ENCODE measurements at regions not wholly inside any gene's neighbourhood (a gene's known extent, or its start where the extent isn't known, plus 50 kb on each side); places are given as distances from the start of the nearest gene placed in this dataset.
"Not testable (repeated sequence)": the region's sequence is repeated elsewhere in the genome, so short reads cannot be mapped to it uniquely, and the experiment has no call there.

DNA sequence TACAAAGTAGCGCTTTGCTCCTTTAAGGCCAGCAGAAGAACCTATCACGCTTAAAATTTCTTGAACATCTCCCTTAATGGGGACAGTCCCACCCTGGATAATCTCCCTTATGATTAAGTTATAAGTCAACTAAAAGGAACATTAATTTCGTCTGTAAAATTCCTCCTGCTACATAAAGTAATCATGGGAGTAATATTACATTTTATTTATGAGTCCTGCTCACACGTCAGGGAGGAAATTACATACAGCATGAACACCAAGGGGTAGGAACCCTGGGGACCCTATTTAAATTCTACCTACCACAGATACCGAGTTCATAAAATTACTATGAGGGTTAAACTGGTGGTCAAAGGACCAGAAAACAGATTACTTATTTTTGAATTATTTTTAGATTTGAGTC lies 926.6 kb upstream of the MBL2 start:
- intact Hi-C loops (cut with micrococcal nuclease), result no loop called here
- H3K9me3 Mint-ChIP-seq, result peaks cover 10% of the 10 kb centered on the region
- H3K4me3 Mint-ChIP-seq, result no peak overlapping the region
- no peaks in the 10 kb centered on the region for H3K4me1 Mint-ChIP-seq (ENCODE audit: low read depth)
- no peak for DNase-seq (ENCODE audit: low spot score)
- no peaks in the 10 kb centered on the region for H3K36me3 Mint-ChIP-seq (ENCODE audit: low read depth)
- no peak overlapping the region for H3K27ac Mint-ChIP-seq
- H3K27me3 Mint-ChIP-seq (ENCODE audit: insufficient read depth), result no peaks in the 10 kb centered on the region

DNA sequence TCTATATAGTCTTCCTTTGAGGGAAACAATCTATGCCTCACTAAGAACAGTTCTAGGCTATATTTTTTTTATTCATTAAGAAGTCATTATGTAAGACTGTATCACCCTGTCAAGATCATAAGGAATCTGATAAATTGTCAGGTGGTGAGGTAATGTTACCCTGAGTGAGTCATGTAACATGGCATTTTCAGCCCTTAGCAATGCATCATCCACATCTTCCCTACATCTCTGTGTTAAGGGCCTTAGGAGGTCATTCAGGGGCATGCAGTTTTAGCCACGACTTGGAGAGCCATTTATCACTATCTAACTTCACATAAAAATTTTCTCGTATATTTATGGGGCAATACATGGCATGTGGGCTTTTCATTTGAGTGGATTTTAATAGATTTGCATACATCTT lies 924.5 kb upstream of the MBL2 start:
- DNase-seq (ENCODE audit: low spot score), result no peak
- Mint-ChIP-seq H3K4me1 (ENCODE audit: low read depth) (no peaks in the 10 kb centered on the region), H3K4me3 (no peak overlapping the region), H3K27me3 (ENCODE audit: insufficient read depth) (no peaks in the 10 kb centered on the region), H3K36me3 (ENCODE audit: low read depth) (no peaks in the 10 kb centered on the region), H3K27ac (no peak overlapping the region), H3K9me3 (peaks cover 14% of the 10 kb centered on the region)
- intact Hi-C loops (cut with micrococcal nuclease), result no loop called here

DNA sequence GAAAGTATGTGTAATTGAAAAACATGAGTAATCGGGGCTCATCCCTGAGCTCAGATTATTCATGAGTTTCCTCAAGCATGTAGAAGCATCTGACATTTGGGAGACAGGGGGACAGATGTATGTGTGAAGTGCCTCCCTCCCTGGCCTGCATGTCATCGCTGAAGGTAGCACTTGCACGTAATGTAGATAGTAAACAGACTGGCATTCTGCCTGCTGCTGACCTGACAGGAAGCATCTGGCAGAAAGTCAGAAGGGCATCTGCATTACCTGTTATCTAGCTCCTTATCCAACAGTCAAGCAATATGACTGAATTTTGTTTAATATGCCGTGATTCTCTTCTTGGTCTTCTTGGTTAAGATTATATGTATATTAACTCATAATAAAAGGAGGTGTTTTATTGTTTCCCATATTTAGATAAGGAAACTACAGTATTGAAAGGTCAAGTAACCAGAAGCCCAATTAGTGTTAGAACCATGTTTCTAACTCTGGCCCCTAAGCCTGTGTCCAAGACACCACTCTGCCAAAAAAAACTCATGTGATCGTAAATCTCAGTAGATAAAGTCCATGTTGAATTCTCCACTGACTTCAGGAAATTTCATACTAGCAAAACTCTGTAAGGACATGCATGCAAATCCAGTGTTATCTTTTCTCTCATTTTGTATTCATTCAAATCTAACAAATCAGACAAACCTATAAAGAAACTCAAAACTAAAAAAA lies 918.1 kb upstream of the MBL2 start:
- H3K4me1 Mint-ChIP-seq (ENCODE audit: low read depth), result no peaks in the 10 kb centered on the region
- peaks cover 12% of the 10 kb centered on the region for H3K9me3 Mint-ChIP-seq
- H3K4me3 Mint-ChIP-seq, result no peak overlapping the region
- H3K36me3 Mint-ChIP-seq (ENCODE audit: low read depth), result no peaks in the 10 kb centered on the region
- no peak overlapping the region for H3K27ac Mint-ChIP-seq
- H3K27me3 Mint-ChIP-seq (ENCODE audit: insufficient read depth), result no peaks in the 10 kb centered on the region
- DNase-seq (ENCODE audit: low spot score), result no peak
- intact Hi-C loops (cut with micrococcal nuclease), result no loop called here

GRCh38 chr10:53687800-53688199 lies 915.2 kb upstream of the MBL2 start:
- Mint-ChIP-seq H3K9me3 (peaks cover 8% of the 10 kb centered on the region), H3K4me1 (ENCODE audit: low read depth) (no peaks in the 10 kb centered on the region), H3K36me3 (ENCODE audit: low read depth) (no peaks in the 10 kb centered on the region), H3K27me3 (ENCODE audit: insufficient read depth) (no peaks in the 10 kb centered on the region), H3K27ac (no peak overlapping the region), H3K4me3 (no peak overlapping the region)
- intact Hi-C loops (cut with micrococcal nuclease), result no loop called here
- DNase-seq (ENCODE audit: low spot score), result no peak

DNA sequence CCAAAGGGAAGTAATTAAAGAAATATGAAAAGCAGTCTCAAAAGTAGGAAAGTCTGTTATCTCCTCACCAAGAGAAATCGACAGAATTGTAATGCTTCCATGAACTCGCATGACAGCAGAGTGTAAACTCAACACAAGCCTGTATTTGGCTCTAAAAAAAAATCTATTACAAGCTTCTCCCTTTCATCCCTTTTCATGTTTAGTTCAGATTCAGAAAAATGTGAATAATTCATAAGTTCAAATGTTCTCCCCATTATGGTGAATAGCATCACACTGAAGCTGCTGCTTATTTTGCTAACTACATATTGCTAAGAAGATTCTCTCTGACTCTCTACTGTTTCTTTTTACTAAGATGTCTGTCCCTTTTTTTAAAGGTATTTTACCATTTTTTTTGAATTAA lies 910.3 kb upstream of the MBL2 start:
- H3K9me3 Mint-ChIP-seq, result peaks cover 3% of the 10 kb centered on the region
- no peak overlapping the region for H3K27ac Mint-ChIP-seq
- H3K4me3 Mint-ChIP-seq, result no peak overlapping the region
- H3K4me1 Mint-ChIP-seq (ENCODE audit: low read depth), result no peaks in the 10 kb centered on the region
- H3K36me3 Mint-ChIP-seq (ENCODE audit: low read depth), result no peaks in the 10 kb centered on the region
- intact Hi-C loops (cut with micrococcal nuclease), result no loop called here
- no peak for DNase-seq (ENCODE audit: low spot score)
- no peaks in the 10 kb centered on the region for H3K27me3 Mint-ChIP-seq (ENCODE audit: insufficient read depth)

- DNase-seq (ENCODE audit: low spot score), result no peak
- Mint-ChIP-seq H3K27me3 (ENCODE audit: insufficient read depth) (no peaks in the 10 kb centered on the region), H3K9me3 (peaks cover 3% of the 10 kb centered on the region), H3K4me3 (no peak overlapping the region), H3K36me3 (ENCODE audit: low read depth) (no peaks in the 10 kb centered on the region), H3K27ac (no peak overlapping the region), H3K4me1 (ENCODE audit: low read depth) (no peaks in the 10 kb centered on the region)
- intact Hi-C loops (cut with micrococcal nuclease), result no loop called here
Measured at GRCh38 chr10:53682458-53682857, 909.9 kb upstream of the MBL2 start.

DNA sequence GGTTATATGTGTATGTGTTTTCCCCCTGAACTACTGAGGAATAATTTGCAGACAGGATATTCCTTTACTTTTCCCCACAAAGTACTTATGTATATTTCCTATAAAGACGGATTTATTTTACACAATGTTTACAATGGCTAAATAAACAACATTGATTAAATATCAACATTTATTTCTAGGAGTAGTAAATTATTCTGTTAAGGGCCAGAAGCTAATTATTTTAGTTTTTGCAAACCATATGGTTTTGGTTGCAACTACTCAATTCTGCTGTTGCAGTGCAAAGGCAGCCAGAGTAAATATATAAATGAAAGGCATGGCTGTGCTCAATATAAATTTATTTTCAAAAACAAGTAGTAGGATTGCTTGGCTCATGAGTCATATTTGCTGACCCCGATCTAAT lies 907.1 kb upstream of the MBL2 start:
- intact Hi-C loops (cut with micrococcal nuclease), result no loop called here
- H3K9me3 Mint-ChIP-seq, result no peaks in the 10 kb centered on the region
- H3K27me3 Mint-ChIP-seq (ENCODE audit: insufficient read depth), result no peaks in the 10 kb centered on the region
- H3K4me1 Mint-ChIP-seq (ENCODE audit: low read depth), result no peaks in the 10 kb centered on the region
- no peak for DNase-seq (ENCODE audit: low spot score)
- H3K27ac Mint-ChIP-seq, result no peak overlapping the region
- H3K36me3 Mint-ChIP-seq (ENCODE audit: low read depth), result no peaks in the 10 kb centered on the region
- H3K4me3 Mint-ChIP-seq, result no peak overlapping the region

GRCh38 chr10:53675177-53675576 lies 902.6 kb upstream of the MBL2 start:
- Mint-ChIP-seq H3K9me3 (no peaks in the 10 kb centered on the region), H3K4me1 (ENCODE audit: low read depth) (no peaks in the 10 kb centered on the region), H3K27me3 (ENCODE audit: insufficient read depth) (no peaks in the 10 kb centered on the region), H3K4me3 (no peak overlapping the region), H3K36me3 (ENCODE audit: low read depth) (no peaks in the 10 kb centered on the region), H3K27ac (no peak overlapping the region)
- no peak for DNase-seq (ENCODE audit: low spot score)
- intact Hi-C loops (cut with micrococcal nuclease), result no loop called here

GRCh38 chr10:53667063-53667462 lies 894.5 kb upstream of the MBL2 start:
- Mint-ChIP-seq H3K36me3 (ENCODE audit: low read depth) (no peaks in the 10 kb centered on the region), H3K9me3 (peaks cover 13% of the 10 kb centered on the region), H3K4me3 (no peak overlapping the region), H3K27ac (no peak overlapping the region), H3K27me3 (ENCODE audit: insufficient read depth) (no peaks in the 10 kb centered on the region), H3K4me1 (ENCODE audit: low read depth) (no peaks in the 10 kb centered on the region)
- intact Hi-C loops (cut with micrococcal nuclease), result no loop called here
- no peak for DNase-seq (ENCODE audit: low spot score)

DNA sequence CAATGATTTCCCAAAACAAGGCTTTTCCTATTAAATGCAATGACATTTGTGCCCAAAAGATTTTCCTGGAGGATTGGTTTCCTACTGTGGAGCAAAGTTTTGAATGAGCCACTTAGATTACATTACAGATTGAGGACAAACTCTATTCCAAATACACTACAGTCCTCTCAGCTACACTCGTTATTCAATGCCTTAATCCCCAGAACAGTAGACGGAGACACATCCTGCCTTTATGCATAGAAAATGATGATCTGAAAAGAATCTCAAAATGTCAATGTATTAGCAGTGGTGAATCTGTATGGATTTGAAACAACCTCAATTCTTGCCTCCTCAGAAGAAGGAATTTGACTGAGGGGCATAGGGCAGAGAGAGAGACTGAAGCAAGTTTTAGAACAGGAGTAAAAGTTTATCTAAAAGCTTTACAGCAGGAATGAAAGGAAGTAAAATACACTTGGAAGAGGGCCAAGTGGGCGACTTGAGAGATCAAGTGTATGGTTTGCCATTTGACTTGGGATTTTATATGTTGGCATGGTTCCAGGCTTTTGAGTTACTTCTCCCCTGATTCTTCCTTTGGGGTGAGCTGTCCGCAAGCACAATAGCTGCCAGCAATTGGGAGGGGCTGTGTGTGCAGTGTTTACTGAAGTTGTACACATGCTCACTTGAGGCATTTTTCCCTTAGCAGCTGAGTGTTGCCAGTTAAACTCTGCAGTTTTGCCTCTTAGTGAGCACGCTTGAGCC lies 891.9 kb upstream of the MBL2 start:
- Mint-ChIP-seq H3K27me3 (ENCODE audit: insufficient read depth) (no peaks in the 10 kb centered on the region), H3K9me3 (peaks cover 13% of the 10 kb centered on the region), H3K27ac (no peak overlapping the region), H3K4me1 (ENCODE audit: low read depth) (no peaks in the 10 kb centered on the region), H3K36me3 (ENCODE audit: low read depth) (no peaks in the 10 kb centered on the region), H3K4me3 (no peak overlapping the region)
- intact Hi-C loops (cut with micrococcal nuclease), result no loop called here
- DNase-seq (ENCODE audit: low spot score), result no peak

- Mint-ChIP-seq H3K36me3 (ENCODE audit: low read depth) (no peaks in the 10 kb centered on the region), H3K4me1 (ENCODE audit: low read depth) (no peaks in the 10 kb centered on the region), H3K27me3 (ENCODE audit: insufficient read depth) (no peaks in the 10 kb centered on the region), H3K9me3 (peaks cover 5% of the 10 kb centered on the region), H3K4me3 (no peak overlapping the region), H3K27ac (no peak overlapping the region)
- DNase-seq (ENCODE audit: low spot score), result no peak
- intact Hi-C loops (cut with micrococcal nuclease), result no loop called here
Measured at GRCh38 chr10:53650794-53651193, 878.2 kb upstream of the MBL2 start.

- H3K4me3 Mint-ChIP-seq, result not testable (repeated sequence)
Measured at GRCh38 chr10:53647221-53647620, 874.6 kb upstream of the MBL2 start.

GRCh38 chr10:53646525-53646924 lies 873.9 kb upstream of the MBL2 start:
- H3K4me3 Mint-ChIP-seq, result no peak overlapping the region
- H3K9me3 Mint-ChIP-seq, result peaks cover 5% of the 10 kb centered on the region
- H3K4me1 Mint-ChIP-seq (ENCODE audit: low read depth), result no peaks in the 10 kb centered on the region
- no peaks in the 10 kb centered on the region for H3K36me3 Mint-ChIP-seq (ENCODE audit: low read depth)
- H3K27me3 Mint-ChIP-seq (ENCODE audit: insufficient read depth), result no peaks in the 10 kb centered on the region
- no peak for DNase-seq (ENCODE audit: low spot score)
- H3K27ac Mint-ChIP-seq, result no peak overlapping the region
- intact Hi-C loops (cut with micrococcal nuclease), result no loop called here

More at GRCh38 chr10:53647221-53647620, 874.6 kb upstream of the MBL2 start:
- H3K36me3 Mint-ChIP-seq (ENCODE audit: low read depth); DNase-seq (ENCODE audit: low spot score); intact Hi-C loops (cut with micrococcal nuclease); H3K27ac Mint-ChIP-seq; H3K9me3 Mint-ChIP-seq; H3K27me3 Mint-ChIP-seq (ENCODE audit: insufficient read depth); H3K4me1 Mint-ChIP-seq (ENCODE audit: low read depth): not testable (repeated sequence)
